HCT116 (cell line): ENCODE measurements at regions not wholly inside any gene's neighbourhood (a gene's known extent, or its start where the extent isn't known, plus 50 kb on each side); places are given as distances from the start of the nearest gene placed in this dataset.

Source experiments
- ATAC-seq: fragments of 200-7000 bp; cut with Tn5 transposase; 2 replicates; pipeline ENCODE4 v1.9.1; 2020; ENCODE audit warnings: mild to moderate bottlenecking, moderate library complexity
- BruUV-seq: library from RNA; stranded (reverse); fragments of 400-500 nt; replicated peaks from 2 replicates; lab custom pipeline; 2021; lab: Mats Ljungman, UMichigan
- CTCF ChIA-PET: fragments of 300-600 bp; sonication (Branson Sonifier 250); formaldehyde crosslinking; loops from one replicate; lab custom pipeline; 2021; ENCODE audit warnings: antibody characterized with exemption; lab: Charles Lee
- POLR2A ChIA-PET: fragments of 300-600, 350-600 bp; sonication (Branson Sonifier 250); formaldehyde crosslinking; loops from one replicate; lab custom pipeline; 2021; ENCODE audit warnings: antibody characterized with exemption; lab: Charles Lee
- RAD21 ChIA-PET, 2 experiments: fragments of 300-600 bp; sonication (Branson Sonifier 250); formaldehyde crosslinking; loops; one replicate each; lab custom pipeline; 2023; ENCODE audit warnings: low total read pairs in 2 of 2; ENCODE audit not compliant: uncharacterized antibody in 2 of 2, unreplicated experiment in 2 of 2, low non-redundant PET in 1 of 2; lab: Charles Lee
- DNase-seq: peaks from one replicate; pipeline ENCODE4 v3.0.0-alpha.2; 2010; ENCODE audit warnings: low read depth, low spot score
- H2AFZ ChIP-seq: fragments of 200-600 bp; shearing (Covaris generic), sonication (generic); 2 replicates; pipeline ENCODE4 v1.6.1; 2017; ENCODE audit warnings: low read depth, mixed run types, mixed read lengths, antibody characterized with exemption, low read length; ENCODE audit not compliant: poor library complexity, severe bottlenecking
- H3K27ac ChIP-seq: 2 replicates; pipeline ENCODE4 v1.5.1; 2012; ENCODE audit warnings: low read depth, low read length
- H3K27me3 ChIP-seq: fragments of 200-600 bp; sonication (generic); 2 replicates; pipeline ENCODE4 v1.6.1; 2016; ENCODE audit warnings: mixed run types, low read length, mixed read lengths; ENCODE audit not compliant: insufficient read depth
- H3K36me3 ChIP-seq, 2 experiments: fragments of 200-500 bp in 1 of 2; fragments of 200-600 bp in 1 of 2; sonication (Bioruptor generic) in 1 of 2; sonication (generic) in 1 of 2; 2 replicates each; pipeline versions ENCODE4 v1.5.1 to v1.6.1; 2014 to 2016; ENCODE audit warnings: low read length in 2 of 2, inconsistent platforms in 1 of 2, mixed read lengths in 1 of 2, mixed run types in 1 of 2; ENCODE audit not compliant: insufficient read depth in 2 of 2, control insufficient read depth in 1 of 2
- H3K4me1 ChIP-seq, 2 experiments: fragments of 200-600 bp in 1 of 2; sonication (generic) in 1 of 2; 2 replicates each; pipeline versions ENCODE4 v1.5.1 to v1.6.1; 2012 to 2017; ENCODE audit warnings: low read length in 2 of 2, inconsistent platforms in 1 of 2, mild to moderate bottlenecking in 1 of 2, mixed read lengths in 1 of 2, mixed run types in 1 of 2, moderate library complexity in 1 of 2; ENCODE audit not compliant: insufficient read depth in 2 of 2, control insufficient read depth in 1 of 2
- H3K4me2 ChIP-seq: fragments of 200-600 bp; sonication (generic); 2 replicates; pipeline ENCODE4 v1.6.1; 2017; ENCODE audit warnings: mixed run types, low read length, mixed read lengths
- H3K4me3 ChIP-seq, 2 experiments: fragments of 200-600 bp in 1 of 2; sonication (generic) in 1 of 2; replicated peaks in 1 of 2; 2 replicates each; pipeline ENCODE4 v1.5.1; 2011 to 2016; ENCODE audit warnings: low read length in 2 of 2, control low read depth in 1 of 2, low read depth in 1 of 2, mild to moderate bottlenecking in 1 of 2, mixed read lengths in 1 of 2, mixed run types in 1 of 2
- H3K79me2 ChIP-seq: fragments of 200-600 bp; sonication (generic); 2 replicates; pipeline ENCODE4 v1.6.1; 2017; ENCODE audit warnings: mild to moderate bottlenecking, mixed run types, low read length, moderate library complexity, mixed read lengths; ENCODE audit not compliant: insufficient read depth
- H3K9ac ChIP-seq: fragments of 200-600 bp; sonication (generic); 2 replicates; pipeline ENCODE4 v1.6.1; 2016; ENCODE audit warnings: low read length, mixed read lengths
- H3K9me2 ChIP-seq: fragments of 200-600 bp; sonication (generic), shearing (Covaris generic); 2 replicates; pipeline ENCODE4 v1.6.1; 2017; ENCODE audit warnings: mixed run types, mild to moderate bottlenecking, moderate library complexity; ENCODE audit not compliant: insufficient read depth
- H3K9me3 ChIP-seq, 2 experiments: fragments of 200-500 bp in 1 of 2; fragments of 200-600 bp in 1 of 2; sonication (Bioruptor generic) in 1 of 2; sonication (generic) in 1 of 2; 2 replicates each; pipeline ENCODE4 v1.6.1; 2014 to 2017; ENCODE audit warnings: low read length in 2 of 2, mixed read lengths in 2 of 2, inconsistent platforms in 1 of 2, low read depth in 1 of 2, mild to moderate bottlenecking in 1 of 2, mixed run types in 1 of 2, moderate library complexity in 1 of 2; ENCODE audit not compliant: control insufficient read depth in 1 of 2, insufficient read depth in 1 of 2
- H4K20me1 ChIP-seq: fragments of 200-600 bp; sonication (generic), shearing (Covaris generic); 2 replicates; pipeline ENCODE4 v1.6.1; 2017; ENCODE audit warnings: mixed run types, mild to moderate bottlenecking, moderate library complexity; ENCODE audit not compliant: insufficient read depth
- CBX3 ChIP-seq: IDR thresholded peaks from 2 replicates; pipeline ENCODE4 v1.6.1; 2012; ENCODE audit warnings: low read depth
- EGR1 ChIP-seq: IDR thresholded peaks from 2 replicates; pipeline ENCODE4 v1.6.1; 2012; ENCODE audit warnings: low read depth
- ELF1 ChIP-seq: IDR thresholded peaks from 2 replicates; pipeline ENCODE4 v1.6.1; 2012; ENCODE audit warnings: low read depth, borderline replicate concordance
- EZH2 ChIP-seq: fragments of 200-600 bp; sonication (generic); IDR thresholded peaks from 2 replicates; pipeline ENCODE4 v1.6.1; 2017; ENCODE audit warnings: antibody characterized with exemption, mixed run types
- FOSL1 ChIP-seq: IDR thresholded peaks from 2 replicates; pipeline ENCODE4 v1.6.1; 2012; ENCODE audit warnings: low read depth
- JUND ChIP-seq: IDR thresholded peaks from 2 replicates; pipeline ENCODE4 v1.6.1; 2012
- POLR2A ChIP-seq: IDR thresholded peaks from 2 replicates; pipeline ENCODE4 v1.7.0; 2011; ENCODE audit warnings: borderline replicate concordance; ENCODE audit not compliant: insufficient read depth, insufficient read length; ENCODE audit errors: extremely low read depth
- RAD21 ChIP-seq: IDR thresholded peaks from 2 replicates; pipeline ENCODE4 v1.6.1; 2012; ENCODE audit warnings: low read depth, mild to moderate bottlenecking
- SP1 ChIP-seq: IDR thresholded peaks from 2 replicates; pipeline ENCODE4 v1.6.1; 2012; ENCODE audit warnings: low read depth
- SRF ChIP-seq: IDR thresholded peaks from 2 replicates; pipeline ENCODE4 v1.6.1; 2012; ENCODE audit warnings: low read depth
- TCF7L2 ChIP-seq: IDR thresholded peaks from 2 replicates; pipeline ENCODE4 v1.7.0; 2011; ENCODE audit warnings: borderline replicate concordance, inconsistent platforms; ENCODE audit not compliant: insufficient read depth, insufficient read length; ENCODE audit errors: extremely low read depth
- YY1 ChIP-seq: IDR thresholded peaks from 2 replicates; pipeline ENCODE4 v1.6.1; 2011; ENCODE audit warnings: low read length, low read depth, moderate library complexity, mild to moderate bottlenecking; ENCODE audit not compliant: insufficient replicate concordance; ENCODE audit errors: extremely low read depth
- ZFX ChIP-seq: fragments of 450-650 bp; IDR thresholded peaks from 2 replicates; pipeline ENCODE4 v1.6.1; 2017
- intact Hi-C: fragments of 100-400 bp; cut with micrococcal nuclease; formaldehyde crosslinking; loops from 2 replicates; pipeline ENCODE4 v1.10.0; 2022
- TF ChIP-seq, protein P1 (sequence below): IDR thresholded peaks from 2 replicates; pipeline ENCODE4 v1.6.1; 2012
- TF ChIP-seq, protein P2 (sequence below): IDR thresholded peaks from 2 replicates; pipeline ENCODE4 v1.6.1; 2011; ENCODE audit warnings: mild to moderate bottlenecking, low read length, moderate library complexity; ENCODE audit not compliant: insufficient replicate concordance; ENCODE audit errors: extremely low read depth
- TF ChIP-seq, protein P3 (sequence below): IDR thresholded peaks from 2 replicates; pipeline ENCODE4 v1.6.1; 2012; ENCODE audit warnings: low read depth
- TF ChIP-seq, protein P4 (sequence below): IDR thresholded peaks from 2 replicates; pipeline ENCODE4 v1.6.1; 2012

DNA sequence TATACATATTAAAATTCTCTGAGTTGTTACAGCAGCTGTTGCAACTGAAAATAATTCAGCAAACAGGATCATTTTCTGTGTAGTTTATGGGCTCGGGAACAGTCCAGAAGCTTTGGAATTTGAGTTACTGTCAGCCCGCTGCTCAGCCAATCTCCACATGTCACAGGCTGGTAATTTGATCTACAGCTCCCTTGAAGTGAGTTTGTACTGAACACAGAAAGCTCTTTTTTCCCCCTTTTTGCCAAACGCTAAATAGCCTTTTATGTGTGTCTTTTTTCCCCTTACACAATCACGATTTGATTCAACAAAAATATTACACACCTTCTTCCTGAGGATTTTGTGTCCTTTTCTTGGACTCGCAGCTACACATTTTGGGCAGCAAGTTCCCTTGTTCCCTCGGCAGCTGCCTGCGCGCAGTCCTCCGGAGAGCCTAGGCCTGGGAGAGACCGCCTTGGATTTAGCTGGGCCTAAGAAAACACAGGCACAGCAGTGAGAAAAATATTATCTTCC, 371.4 kb downstream of the KCNRG start:
- H3K27me3 ChIP-seq: no peaks in the 10 kb centered on the region
- no peak for TF ChIP-seq POLR2A
- no peak for TF ChIP-seq CBX3
- no peak for TF ChIP-seq ZFX
- no peak for TF ChIP-seq EGR1
- no peak for TF ChIP-seq SP1
- TF ChIP-seq, protein P1, sequence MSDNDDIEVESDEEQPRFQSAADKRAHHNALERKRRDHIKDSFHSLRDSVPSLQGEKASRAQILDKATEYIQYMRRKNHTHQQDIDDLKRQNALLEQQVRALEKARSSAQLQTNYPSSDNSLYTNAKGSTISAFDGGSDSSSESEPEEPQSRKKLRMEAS: no peak
- TF ChIP-seq, protein P2, sequence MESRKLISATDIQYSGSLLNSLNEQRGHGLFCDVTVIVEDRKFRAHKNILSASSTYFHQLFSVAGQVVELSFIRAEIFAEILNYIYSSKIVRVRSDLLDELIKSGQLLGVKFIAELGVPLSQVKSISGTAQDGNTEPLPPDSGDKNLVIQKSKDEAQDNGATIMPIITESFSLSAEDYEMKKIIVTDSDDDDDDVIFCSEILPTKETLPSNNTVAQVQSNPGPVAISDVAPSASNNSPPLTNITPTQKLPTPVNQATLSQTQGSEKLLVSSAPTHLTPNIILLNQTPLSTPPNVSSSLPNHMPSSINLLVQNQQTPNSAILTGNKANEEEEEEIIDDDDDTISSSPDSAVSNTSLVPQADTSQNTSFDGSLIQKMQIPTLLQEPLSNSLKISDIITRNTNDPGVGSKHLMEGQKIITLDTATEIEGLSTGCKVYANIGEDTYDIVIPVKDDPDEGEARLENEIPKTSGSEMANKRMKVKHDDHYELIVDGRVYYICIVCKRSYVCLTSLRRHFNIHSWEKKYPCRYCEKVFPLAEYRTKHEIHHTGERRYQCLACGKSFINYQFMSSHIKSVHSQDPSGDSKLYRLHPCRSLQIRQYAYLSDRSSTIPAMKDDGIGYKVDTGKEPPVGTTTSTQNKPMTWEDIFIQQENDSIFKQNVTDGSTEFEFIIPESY: no peak
- TF ChIP-seq, protein P3, sequence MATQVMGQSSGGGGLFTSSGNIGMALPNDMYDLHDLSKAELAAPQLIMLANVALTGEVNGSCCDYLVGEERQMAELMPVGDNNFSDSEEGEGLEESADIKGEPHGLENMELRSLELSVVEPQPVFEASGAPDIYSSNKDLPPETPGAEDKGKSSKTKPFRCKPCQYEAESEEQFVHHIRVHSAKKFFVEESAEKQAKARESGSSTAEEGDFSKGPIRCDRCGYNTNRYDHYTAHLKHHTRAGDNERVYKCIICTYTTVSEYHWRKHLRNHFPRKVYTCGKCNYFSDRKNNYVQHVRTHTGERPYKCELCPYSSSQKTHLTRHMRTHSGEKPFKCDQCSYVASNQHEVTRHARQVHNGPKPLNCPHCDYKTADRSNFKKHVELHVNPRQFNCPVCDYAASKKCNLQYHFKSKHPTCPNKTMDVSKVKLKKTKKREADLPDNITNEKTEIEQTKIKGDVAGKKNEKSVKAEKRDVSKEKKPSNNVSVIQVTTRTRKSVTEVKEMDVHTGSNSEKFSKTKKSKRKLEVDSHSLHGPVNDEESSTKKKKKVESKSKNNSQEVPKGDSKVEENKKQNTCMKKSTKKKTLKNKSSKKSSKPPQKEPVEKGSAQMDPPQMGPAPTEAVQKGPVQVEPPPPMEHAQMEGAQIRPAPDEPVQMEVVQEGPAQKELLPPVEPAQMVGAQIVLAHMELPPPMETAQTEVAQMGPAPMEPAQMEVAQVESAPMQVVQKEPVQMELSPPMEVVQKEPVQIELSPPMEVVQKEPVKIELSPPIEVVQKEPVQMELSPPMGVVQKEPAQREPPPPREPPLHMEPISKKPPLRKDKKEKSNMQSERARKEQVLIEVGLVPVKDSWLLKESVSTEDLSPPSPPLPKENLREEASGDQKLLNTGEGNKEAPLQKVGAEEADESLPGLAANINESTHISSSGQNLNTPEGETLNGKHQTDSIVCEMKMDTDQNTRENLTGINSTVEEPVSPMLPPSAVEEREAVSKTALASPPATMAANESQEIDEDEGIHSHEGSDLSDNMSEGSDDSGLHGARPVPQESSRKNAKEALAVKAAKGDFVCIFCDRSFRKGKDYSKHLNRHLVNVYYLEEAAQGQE: no peak
- TF ChIP-seq JUND: no peak
- no peak for TF ChIP-seq TCF7L2
- TF ChIP-seq FOSL1: no peak
- TF ChIP-seq RAD21: no peak
- TF ChIP-seq SRF: no peak
- TF ChIP-seq, protein P4, sequence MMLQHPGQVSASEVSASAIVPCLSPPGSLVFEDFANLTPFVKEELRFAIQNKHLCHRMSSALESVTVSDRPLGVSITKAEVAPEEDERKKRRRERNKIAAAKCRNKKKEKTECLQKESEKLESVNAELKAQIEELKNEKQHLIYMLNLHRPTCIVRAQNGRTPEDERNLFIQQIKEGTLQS: no peak
- no peak for TF ChIP-seq ELF1
- no peak for TF ChIP-seq YY1
- no peak for TF ChIP-seq EZH2
- no peak overlapping the region for H2AFZ ChIP-seq
- no peak overlapping the region for H3K9ac ChIP-seq
- no peaks in the 10 kb centered on the region for H3K9me3 ChIP-seq
- no TSS peak for BruUV-seq
- H3K4me1 ChIP-seq: no peaks in the 10 kb centered on the region
- POLR2A ChIA-PET: no interaction called here
- H3K27ac ChIP-seq: no peak overlapping the region
- H3K9me2 ChIP-seq: no peaks in the 10 kb centered on the region
- no peaks in the 10 kb centered on the region for H3K36me3 ChIP-seq
- RAD21 ChIA-PET: no interaction called here
- CTCF ChIA-PET: no interaction called here
- intact Hi-C loops: no loop called here
- no peak overlapping the region for H3K4me2 ChIP-seq
- H3K79me2 ChIP-seq: no peaks in the 10 kb centered on the region
- no peaks in the 10 kb centered on the region for H4K20me1 ChIP-seq
- no peak overlapping the region for H3K4me3 ChIP-seq
- ATAC-seq (no peak), DNase-seq (no peak)
